ENCODE measurements at regions not wholly inside any gene's neighbourhood (a gene's known extent, or its start where the extent isn't known, plus 50 kb on each side); places are given as distances from the start of the nearest gene placed in this dataset.

GRCh38 chr3:175865724-175866123 is 1006.6 kb downstream of the NAALADL2 start:
- H3K27me3 ChIP-seq (ENCODE audit: insufficient read depth, poor library complexity, severe bottlenecking) = no peaks in the 10 kb centered on the region
- DNase-seq (ENCODE audit: low read depth in 1 of 2, low spot score in 1 of 2) = no peak
- H3K4me3 ChIP-seq (replicated peaks; ENCODE audit: insufficient read depth, low read length) = no peak overlapping the region
- H3K27ac ChIP-seq (replicated peaks) = no peak overlapping the region
- no peak for TF ChIP-seq CTCF (IDR thresholded peaks at IDR 0.05; ENCODE audit: insufficient read depth, low read length)
- no peak for TF ChIP-seq GABPA (IDR thresholded peaks at IDR 0.05; ENCODE audit: low read depth)
- TF ChIP-seq REST (IDR thresholded peaks at IDR 0.05; ENCODE audit: insufficient replicate concordance, low read depth) = no peak
- no peak for TF ChIP-seq POLR2AphosphoS5 (IDR thresholded peaks at IDR 0.05; ENCODE audit: low read depth)
- no peak for TF ChIP-seq SPI1 (IDR thresholded peaks at IDR 0.05; ENCODE audit: borderline replicate concordance, low read depth)

GRCh38 chr3:175861916-175862315 is 1002.8 kb downstream of the NAALADL2 start:
- no peak for DNase-seq (ENCODE audit: low read depth in 1 of 2, low spot score in 1 of 2)
- Histone ChIP-seq H3K27ac (replicated peaks) (no peak overlapping the region), H3K27me3 (ENCODE audit: insufficient read depth, poor library complexity, severe bottlenecking) (no peaks in the 10 kb centered on the region), H3K4me3 (replicated peaks; ENCODE audit: insufficient read depth, low read length) (no peak overlapping the region)
- no peak for TF ChIP-seq GABPA (IDR thresholded peaks at IDR 0.05; ENCODE audit: low read depth)
- no peak for TF ChIP-seq CTCF (IDR thresholded peaks at IDR 0.05; ENCODE audit: insufficient read depth, low read length)
- no peak for TF ChIP-seq REST (IDR thresholded peaks at IDR 0.05; ENCODE audit: insufficient replicate concordance, low read depth)
- no peak for TF ChIP-seq POLR2AphosphoS5 (IDR thresholded peaks at IDR 0.05; ENCODE audit: low read depth)
- no peak for TF ChIP-seq SPI1 (IDR thresholded peaks at IDR 0.05; ENCODE audit: borderline replicate concordance, low read depth)

Small RNA genes in the stretch of these regions (microRNA-seq; reads per million reads assigned to microRNA genes)
- 6.0 reads per million, percentile 19 among the genes with 10 or more reads in this experiment for gene MIR7977
